OCI-LY7 (cell line): ENCODE measurements at regions not wholly inside any gene's neighbourhood (a gene's known extent, or its start where the extent isn't known, plus 50 kb on each side); places are given as distances from the start of the nearest gene placed in this dataset.
"Not testable (repeated sequence)": the region's sequence is repeated elsewhere in the genome, so short reads cannot be mapped to it uniquely, and the experiment has no call there.

Experiments
- BruUV-seq: library from RNA; stranded (reverse); fragments of 400-500 nt; replicated peaks from 2 replicates; lab custom pipeline; 2021; lab: Mats Ljungman, UMichigan
- CTCF ChIA-PET: fragments of 300-600 bp; sonication (Branson Sonifier 250); formaldehyde crosslinking; loops from one replicate; lab custom pipeline; 2022; ENCODE audit warnings: antibody characterized with exemption; ENCODE audit not compliant: unreplicated experiment; lab: Charles Lee
- POLR2A ChIA-PET: fragments of 300-600 bp; sonication (Branson Sonifier 250); formaldehyde crosslinking; loops from one replicate; lab custom pipeline; 2022; ENCODE audit warnings: antibody characterized with exemption; lab: Charles Lee
- DNase-seq: peaks from one replicate; pipeline ENCODE4 v3.0.0-alpha.2; 2015; ENCODE audit warnings: low spot score
- H2AFZ ChIP-seq: fragments of 200-600 bp; sonication (generic), shearing (Covaris generic); 2 replicates; pipeline ENCODE4 v1.6.1; 2014; ENCODE audit warnings: mild to moderate bottlenecking, antibody characterized with exemption, low read length, moderate library complexity
- H3K27ac ChIP-seq: fragments of 200-600 bp; sonication (generic); 2 replicates; pipeline ENCODE4 v1.5.1; 2014; ENCODE audit warnings: mixed run types, low read depth, mild to moderate bottlenecking, moderate library complexity, low read length, inconsistent platforms; ENCODE audit not compliant: poor library complexity, severe bottlenecking
- H3K36me3 ChIP-seq: fragments of 200-600 bp; sonication (generic); 2 replicates; pipeline ENCODE4 v1.6.1; 2014; ENCODE audit warnings: mild to moderate bottlenecking, antibody characterized with exemption, low read length, moderate library complexity, mixed read lengths; ENCODE audit not compliant: insufficient read depth
- H3K4me1 ChIP-seq: fragments of 200-600 bp; sonication (generic); 2 replicates; pipeline ENCODE4 v1.5.1; 2014; ENCODE audit warnings: mild to moderate bottlenecking, low read length; ENCODE audit not compliant: insufficient read depth, poor library complexity, severe bottlenecking
- H3K4me2 ChIP-seq: fragments of 200-600 bp; sonication (generic); 2 replicates; pipeline ENCODE4 v1.6.1; 2014; ENCODE audit warnings: mild to moderate bottlenecking, low read length
- H3K4me3 ChIP-seq: fragments of 200-600 bp; sonication (generic); 2 replicates; pipeline ENCODE4 v1.5.1; 2014; ENCODE audit warnings: mild to moderate bottlenecking, low read depth, low read length; ENCODE audit not compliant: poor library complexity, severe bottlenecking
- H3K79me2 ChIP-seq: fragments of 200-600 bp; sonication (generic); 2 replicates; pipeline ENCODE4 v1.6.1; 2016; ENCODE audit warnings: low read depth, mild to moderate bottlenecking, low read length, moderate library complexity, mixed read lengths; ENCODE audit not compliant: insufficient read depth
- H3K9me2 ChIP-seq: fragments of 200-600 bp; sonication (generic); 2 replicates; pipeline ENCODE4 v1.6.1; 2016; ENCODE audit warnings: mild to moderate bottlenecking, low read length, mixed read lengths; ENCODE audit not compliant: insufficient read depth
- H3K9me3 ChIP-seq: fragments of 200-600 bp; sonication (generic); 2 replicates; pipeline ENCODE4 v1.6.1; 2014; ENCODE audit warnings: mild to moderate bottlenecking, mixed run types, low read length, mixed read lengths
- H4K20me1 ChIP-seq: fragments of 200-600 bp; sonication (generic); 2 replicates; pipeline ENCODE4 v1.6.1; 2014; ENCODE audit warnings: mild to moderate bottlenecking, antibody characterized with exemption, low read length, moderate library complexity, mixed read lengths; ENCODE audit not compliant: insufficient read depth
- intact Hi-C: fragments of 100-400 bp; cut with micrococcal nuclease; formaldehyde crosslinking; loops from one replicate; pipeline ENCODE4 v1.10.0; 2022; ENCODE audit not compliant: unreplicated experiment

- DNase-seq, BruUV-seq, POLR2A ChIA-PET, H3K9me2 ChIP-seq, H3K4me2 ChIP-seq, intact Hi-C loops, CTCF ChIA-PET, H3K9me3 ChIP-seq, H4K20me1 ChIP-seq, H3K36me3 ChIP-seq, H2AFZ ChIP-seq, H3K4me3 ChIP-seq, H3K79me2 ChIP-seq: not testable (repeated sequence)
- Histone ChIP-seq H3K27ac (peak overlapping the region; percentile 37), H3K4me1 (peaks cover 54% of the 10 kb centered on the region)
Observed at GRCh38 chr2:87517438-87517837, 230.4 kb upstream of the PLGLB2 start.

- H4K20me1 ChIP-seq, H3K9me3 ChIP-seq, POLR2A ChIA-PET, H2AFZ ChIP-seq, CTCF ChIA-PET, H3K4me3 ChIP-seq, H3K9me2 ChIP-seq, intact Hi-C loops, H3K79me2 ChIP-seq, BruUV-seq, H3K36me3 ChIP-seq: not testable (repeated sequence)
- peak; percentile 60 for DNase-seq
- H3K4me2 ChIP-seq, result peak overlapping the region; percentile 56
- H3K27ac ChIP-seq, result peak overlapping the region; percentile 82
- H3K4me1 ChIP-seq, result peaks cover 54% of the 10 kb centered on the region
Observed at GRCh38 chr2:87518066-87518465, 229.8 kb upstream of the PLGLB2 start.

GRCh38 chr2:87518547-87518946 is 229.3 kb upstream of the PLGLB2 start:
- H4K20me1 ChIP-seq, CTCF ChIA-PET, BruUV-seq, H3K36me3 ChIP-seq, H3K4me3 ChIP-seq, H3K9me3 ChIP-seq, H3K79me2 ChIP-seq, POLR2A ChIA-PET, intact Hi-C loops, H2AFZ ChIP-seq, H3K9me2 ChIP-seq: not testable (repeated sequence)
- Histone ChIP-seq H3K4me1 (peaks cover 54% of the 10 kb centered on the region), H3K27ac (peak overlapping the region; percentile 82), H3K4me2 (peak overlapping the region; percentile 56)
- DNase-seq, result peak; percentile 10

- DNase-seq, H3K36me3 ChIP-seq, H4K20me1 ChIP-seq, H3K9me3 ChIP-seq, BruUV-seq, intact Hi-C loops, H2AFZ ChIP-seq, H3K9me2 ChIP-seq, CTCF ChIA-PET, POLR2A ChIA-PET, H3K4me3 ChIP-seq, H3K79me2 ChIP-seq: not testable (repeated sequence)
- Histone ChIP-seq H3K4me1 (peaks cover 54% of the 10 kb centered on the region), H3K27ac (peak overlapping the region; percentile 53), H3K4me2 (peak overlapping the region; percentile 46)
Observed at GRCh38 chr2:87519158-87520011, 228.5 kb upstream of the PLGLB2 start.

- DNase-seq, result peak; percentile 67
- POLR2A ChIA-PET, H3K36me3 ChIP-seq, H3K79me2 ChIP-seq, CTCF ChIA-PET, BruUV-seq, H4K20me1 ChIP-seq, intact Hi-C loops, H3K9me3 ChIP-seq, H3K9me2 ChIP-seq: not testable (repeated sequence)
- H3K4me2 ChIP-seq, result peak overlapping the region; percentile 68
- 0 out of 2 replicates have a peak overlapping the region, but pooled peaks have one; percentile 67 for H2AFZ ChIP-seq
- peak overlapping the region; percentile 46 for H3K4me3 ChIP-seq
- H3K4me1 ChIP-seq, result peaks cover 49% of the 10 kb centered on the region
- H3K27ac ChIP-seq, result peak overlapping the region; percentile 76
Observed at GRCh38 chr2:87521057-87521456, 226.8 kb upstream of the PLGLB2 start.

GRCh38 chr2:87521489-87521888 is 226.4 kb upstream of the PLGLB2 start:
- peak overlapping the region; percentile 68 for H3K4me2 ChIP-seq
- DNase-seq, result peak; percentile 17
- peaks cover 45% of the 10 kb centered on the region for H3K4me1 ChIP-seq
- H4K20me1 ChIP-seq, CTCF ChIA-PET, BruUV-seq, intact Hi-C loops, H3K79me2 ChIP-seq, H3K36me3 ChIP-seq, H3K9me3 ChIP-seq, POLR2A ChIA-PET, H3K9me2 ChIP-seq: not testable (repeated sequence)
- H2AFZ ChIP-seq, result peak overlapping the region; percentile 67; the same call in 1 of the 2 replicates
- peak overlapping the region; percentile 46 for H3K4me3 ChIP-seq
- peak overlapping the region; percentile 76 for H3K27ac ChIP-seq
